Mucosa of stomach (tissue), 1 donor: ENCODE measurements at regions not wholly inside any gene's neighbourhood (a gene's known extent, or its start where the extent isn't known, plus 50 kb on each side); places are given as distances from the start of the nearest gene placed in this dataset.

ENCODE experiments used
- H3K27me3 ChIP-seq: one replicate; pipeline ENCODE4 v1.7.0; 2013; ENCODE audit warnings: mild to moderate bottlenecking, low read length; ENCODE audit not compliant: control insufficient read depth, insufficient read depth
- H3K36me3 ChIP-seq: one replicate; pipeline ENCODE4 v1.7.0; 2013; ENCODE audit warnings: low read length; ENCODE audit not compliant: control insufficient read depth, insufficient read depth
- H3K4me1 ChIP-seq: one replicate; pipeline ENCODE4 v1.7.0; 2013; ENCODE audit warnings: mild to moderate bottlenecking, low read length; ENCODE audit not compliant: control insufficient read depth, insufficient read depth
- H3K4me3 ChIP-seq: one replicate; pipeline ENCODE4 v1.7.0; 2013; ENCODE audit warnings: low read length
- H3K9ac ChIP-seq: one replicate; pipeline ENCODE4 v1.7.0; 2013; ENCODE audit warnings: mild to moderate bottlenecking, low read length, moderate library complexity
- H3K9me3 ChIP-seq: one replicate; pipeline ENCODE4 v1.7.0; 2013; ENCODE audit warnings: mild to moderate bottlenecking, low read length, moderate library complexity; ENCODE audit not compliant: control insufficient read depth
- donor health status: Pancreatic carcinoma.

DNA sequence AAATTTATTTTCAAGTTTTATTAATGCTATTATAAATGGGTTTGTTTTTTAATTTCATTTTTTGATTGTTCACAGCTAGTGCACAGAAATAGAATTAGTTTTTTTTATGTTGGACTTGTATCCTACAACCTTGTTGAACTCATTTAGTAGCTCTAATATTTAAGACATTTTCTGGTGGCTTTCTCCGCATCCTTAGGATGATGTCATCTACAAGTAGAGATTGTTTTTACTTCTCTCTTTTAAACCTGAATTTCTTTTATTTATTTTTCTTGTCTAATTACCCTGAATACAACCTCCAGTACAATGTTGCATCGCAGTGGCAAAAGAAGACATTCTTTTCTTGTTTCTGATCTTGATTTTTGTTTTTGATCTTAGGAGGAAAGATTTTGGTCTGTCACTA lies 142.6 kb upstream of the PRDM1 start:
- no peak overlapping the region for H3K9ac ChIP-seq
- no peaks in the 10 kb centered on the region for H3K9me3 ChIP-seq
- H3K36me3 ChIP-seq: no peaks in the 10 kb centered on the region
- no peak overlapping the region for H3K4me3 ChIP-seq
- no peaks in the 10 kb centered on the region for H3K27me3 ChIP-seq
- H3K4me1 ChIP-seq: no peaks in the 10 kb centered on the region

DNA sequence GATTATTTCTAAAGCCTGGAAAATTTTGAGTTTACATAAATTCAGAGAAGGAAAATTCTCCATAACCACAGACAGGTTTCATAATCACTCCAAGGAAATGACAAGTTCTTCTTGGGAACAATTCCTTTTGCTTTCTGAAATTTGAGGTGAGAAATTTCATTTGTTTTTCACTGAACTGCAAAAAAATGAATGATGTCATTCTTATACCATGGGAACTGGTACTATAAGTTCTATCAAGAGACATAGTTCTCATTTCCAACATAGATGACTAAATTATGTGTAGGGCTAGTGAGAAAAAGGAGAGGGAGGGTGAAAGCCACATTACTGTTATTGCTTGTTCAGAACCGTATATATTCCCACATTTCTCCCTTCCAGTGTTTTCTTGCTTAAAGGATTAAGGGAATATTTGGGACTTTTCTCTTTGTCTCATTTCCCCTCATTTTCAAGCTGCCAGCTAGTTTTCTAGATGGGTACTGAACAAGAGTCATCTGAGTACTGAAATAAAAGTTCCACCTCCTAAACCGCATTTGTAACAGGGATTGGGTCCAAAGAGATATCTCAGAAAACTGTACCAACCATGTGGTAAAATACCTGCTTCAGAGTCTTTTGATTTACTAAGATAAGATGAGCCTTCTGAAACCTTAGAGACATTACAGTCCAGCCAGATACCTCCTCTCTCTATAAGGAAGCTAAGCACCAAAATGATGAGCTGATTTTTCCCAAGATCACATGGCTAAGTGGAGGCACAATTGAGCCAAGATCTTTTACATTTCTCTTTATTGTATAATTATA lies 144.3 kb upstream of the PRDM1 start:
- no peaks in the 10 kb centered on the region for H3K4me1 ChIP-seq
- H3K9ac ChIP-seq: no peak overlapping the region
- no peaks in the 10 kb centered on the region for H3K27me3 ChIP-seq
- no peak overlapping the region for H3K4me3 ChIP-seq
- H3K9me3 ChIP-seq: no peaks in the 10 kb centered on the region
- H3K36me3 ChIP-seq: no peaks in the 10 kb centered on the region

DNA sequence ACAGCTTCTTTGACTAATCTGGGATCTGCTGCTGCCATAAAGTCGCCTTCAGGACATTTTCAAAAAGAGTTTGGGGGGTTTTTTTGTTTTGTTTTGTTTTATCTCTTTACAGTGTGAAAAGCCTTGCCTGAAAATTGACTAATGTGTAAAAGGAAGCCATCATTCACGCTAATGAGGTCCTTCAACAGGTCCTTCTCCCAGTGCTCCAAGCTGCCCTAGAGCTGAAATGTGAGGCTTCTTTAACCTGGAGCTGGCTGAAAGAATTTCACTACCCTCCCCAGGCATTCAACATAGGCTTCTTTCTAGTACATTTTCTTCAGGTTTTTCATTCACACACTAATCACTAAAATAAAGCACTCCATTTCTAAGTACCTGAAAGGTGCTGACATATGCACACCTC lies 145.1 kb upstream of the PRDM1 start:
- H3K27me3 ChIP-seq: no peaks in the 10 kb centered on the region
- H3K4me3 ChIP-seq: no peak overlapping the region
- H3K36me3 ChIP-seq: no peaks in the 10 kb centered on the region
- no peaks in the 10 kb centered on the region for H3K4me1 ChIP-seq
- no peaks in the 10 kb centered on the region for H3K9me3 ChIP-seq
- no peak overlapping the region for H3K9ac ChIP-seq

DNA sequence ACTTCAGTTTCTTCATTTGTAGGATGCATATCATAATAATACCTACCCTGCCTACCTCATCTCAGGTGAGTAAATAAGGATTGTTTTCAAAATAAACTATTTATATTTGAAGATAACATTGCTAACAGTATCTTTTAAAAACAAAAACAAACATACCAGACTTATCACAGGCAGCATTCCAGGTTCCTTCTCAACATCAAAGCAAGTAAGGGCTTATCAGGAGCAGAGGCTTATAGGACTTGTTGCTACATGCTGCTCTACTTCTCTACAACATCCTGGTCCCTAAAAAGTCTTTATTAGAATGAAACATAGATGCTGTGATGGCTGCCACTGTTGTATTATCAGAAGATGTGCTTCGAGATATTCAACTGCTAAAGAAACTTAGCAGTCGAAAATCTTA lies 149.2 kb upstream of the PRDM1 start:
- no peaks in the 10 kb centered on the region for H3K27me3 ChIP-seq
- H3K36me3 ChIP-seq: no peaks in the 10 kb centered on the region
- H3K9ac ChIP-seq: no peak overlapping the region
- H3K9me3 ChIP-seq: no peaks in the 10 kb centered on the region
- no peaks in the 10 kb centered on the region for H3K4me1 ChIP-seq
- H3K4me3 ChIP-seq: no peak overlapping the region

DNA sequence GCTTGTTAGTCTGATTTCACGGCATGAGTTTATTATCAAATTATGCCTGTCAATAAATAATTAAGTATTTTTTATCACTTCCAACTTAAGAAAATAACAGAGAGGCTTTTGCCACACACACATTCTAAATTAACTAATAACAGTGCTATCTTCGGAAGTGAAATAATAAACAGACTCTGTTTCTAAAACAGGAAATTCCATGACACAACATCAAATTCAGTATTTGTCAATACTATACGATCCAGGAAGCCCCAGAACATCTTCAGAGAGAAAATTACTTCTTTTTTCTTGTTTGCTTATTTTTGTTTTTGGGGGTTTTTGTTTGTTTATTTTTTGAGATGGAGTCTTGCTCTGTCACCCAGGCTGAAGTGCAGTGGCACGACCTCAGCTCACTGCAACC lies 150.7 kb upstream of the PRDM1 start:
- no peaks in the 10 kb centered on the region for H3K27me3 ChIP-seq
- no peak overlapping the region for H3K4me3 ChIP-seq
- no peaks in the 10 kb centered on the region for H3K9me3 ChIP-seq
- no peak overlapping the region for H3K9ac ChIP-seq
- H3K4me1 ChIP-seq: no peaks in the 10 kb centered on the region
- no peaks in the 10 kb centered on the region for H3K36me3 ChIP-seq

DNA sequence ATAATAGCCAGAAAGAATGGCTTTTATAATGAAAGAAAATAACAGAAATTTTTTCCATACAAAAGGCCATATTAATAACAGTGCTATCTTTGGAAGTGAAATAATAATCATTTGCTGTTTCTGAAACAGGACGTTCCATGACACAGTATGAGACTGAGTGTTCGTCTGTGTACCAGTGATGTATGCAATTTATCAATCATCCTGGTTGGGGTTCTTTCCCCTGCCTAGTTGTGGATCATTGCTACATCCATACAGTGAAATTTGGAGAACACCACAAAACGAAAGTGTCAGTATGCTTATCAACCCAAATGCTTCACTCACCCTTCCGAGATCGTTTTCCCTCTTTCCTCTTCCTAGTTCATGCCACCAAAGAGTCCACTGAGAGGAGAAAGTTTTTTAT lies 151.4 kb upstream of the PRDM1 start:
- no peak overlapping the region for H3K9ac ChIP-seq
- H3K4me3 ChIP-seq: no peak overlapping the region
- H3K36me3 ChIP-seq: no peaks in the 10 kb centered on the region
- H3K4me1 ChIP-seq: no peaks in the 10 kb centered on the region
- H3K9me3 ChIP-seq: no peaks in the 10 kb centered on the region
- H3K27me3 ChIP-seq: no peaks in the 10 kb centered on the region

DNA sequence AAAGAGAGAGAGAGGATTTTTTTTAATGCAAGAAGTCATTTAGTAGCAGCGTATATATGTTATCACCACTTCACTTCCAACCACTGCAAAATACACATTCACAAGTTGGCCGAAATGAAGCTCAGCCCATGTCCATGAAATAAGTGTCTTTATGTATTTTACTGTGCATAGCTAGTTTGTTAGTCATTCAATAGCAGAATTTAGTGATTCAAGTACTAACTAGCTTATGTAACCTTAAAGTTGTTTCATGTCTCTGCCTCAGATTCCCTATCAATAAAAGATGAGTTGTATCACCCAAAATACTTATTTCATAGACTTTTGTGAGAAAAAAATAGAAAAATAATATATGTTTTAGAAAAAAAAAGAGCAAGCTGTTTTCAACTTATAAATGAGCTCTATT lies 153.7 kb upstream of the PRDM1 start:
- H3K27me3 ChIP-seq: no peaks in the 10 kb centered on the region
- H3K9me3 ChIP-seq: no peaks in the 10 kb centered on the region
- H3K4me3 ChIP-seq: no peak overlapping the region
- H3K9ac ChIP-seq: no peak overlapping the region
- H3K36me3 ChIP-seq: no peaks in the 10 kb centered on the region
- no peaks in the 10 kb centered on the region for H3K4me1 ChIP-seq

DNA sequence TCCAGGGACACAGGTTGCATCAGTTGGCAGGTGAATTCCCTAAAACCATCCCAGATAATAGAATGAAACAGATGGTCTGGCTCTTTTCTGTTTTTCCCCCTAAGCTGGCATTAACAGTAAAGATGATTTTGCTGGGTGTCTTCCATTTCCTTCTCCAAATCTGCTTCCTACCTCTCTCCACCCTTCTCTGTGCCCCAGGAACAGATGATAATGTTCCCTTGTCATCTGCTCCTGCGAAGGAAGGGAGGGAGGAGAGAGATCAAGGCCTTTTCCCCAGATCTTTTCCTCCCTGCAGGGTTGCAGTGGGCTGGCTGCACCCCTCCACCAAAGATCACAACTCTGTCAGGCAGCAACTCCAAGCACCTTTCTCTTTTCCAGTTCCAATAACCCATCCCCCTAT lies 156.5 kb upstream of the PRDM1 start:
- Histone ChIP-seq H3K4me1 (no peaks in the 10 kb centered on the region), H3K36me3 (no peaks in the 10 kb centered on the region), H3K27me3 (no peaks in the 10 kb centered on the region), H3K9ac (no peak overlapping the region), H3K9me3 (no peaks in the 10 kb centered on the region), H3K4me3 (no peak overlapping the region)

DNA sequence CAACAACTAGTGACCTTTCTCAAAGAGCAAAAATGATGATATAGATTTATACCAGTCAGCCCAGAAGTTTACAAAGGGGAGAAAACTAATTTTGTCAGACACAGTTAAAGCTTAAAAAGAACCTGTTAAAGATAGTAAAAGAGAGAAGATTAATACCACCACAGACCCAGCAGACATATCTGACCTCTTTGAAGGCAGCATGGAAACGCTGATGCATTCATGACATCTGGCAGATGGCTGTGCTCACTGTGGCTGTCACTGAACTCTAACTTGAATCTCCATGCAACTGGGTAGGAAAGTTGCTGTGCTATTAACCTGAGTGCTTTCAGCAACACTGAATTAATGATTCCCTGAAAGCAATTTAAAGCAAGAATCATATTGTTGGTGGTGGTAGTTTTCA lies 159.8 kb upstream of the PRDM1 start:
- Histone ChIP-seq H3K9ac (no peak overlapping the region), H3K36me3 (no peaks in the 10 kb centered on the region), H3K9me3 (no peaks in the 10 kb centered on the region), H3K27me3 (no peaks in the 10 kb centered on the region), H3K4me3 (no peak overlapping the region), H3K4me1 (no peaks in the 10 kb centered on the region)

DNA sequence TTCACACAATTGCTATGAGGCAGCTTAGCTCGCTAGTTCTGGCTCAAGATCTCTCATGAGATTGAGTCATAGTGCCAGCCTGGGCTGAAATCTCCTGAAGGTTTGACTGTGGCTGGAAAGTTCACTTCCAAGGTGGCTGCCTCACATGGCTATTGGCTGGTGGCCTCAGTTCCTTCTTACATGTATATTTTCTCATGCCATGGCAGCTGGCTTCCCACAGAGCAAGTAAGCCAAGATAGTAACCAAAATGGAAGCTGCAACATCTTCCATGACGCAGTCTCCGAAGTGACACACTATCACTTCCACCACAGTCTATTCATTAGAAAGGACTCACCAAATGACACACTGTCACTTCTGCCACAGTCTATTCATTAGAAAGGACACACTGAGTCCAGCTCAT lies 160.4 kb upstream of the PRDM1 start:
- H3K4me3 ChIP-seq: no peak overlapping the region
- H3K4me1 ChIP-seq: no peaks in the 10 kb centered on the region
- no peaks in the 10 kb centered on the region for H3K9me3 ChIP-seq
- no peak overlapping the region for H3K9ac ChIP-seq
- H3K27me3 ChIP-seq: no peaks in the 10 kb centered on the region
- no peaks in the 10 kb centered on the region for H3K36me3 ChIP-seq

DNA sequence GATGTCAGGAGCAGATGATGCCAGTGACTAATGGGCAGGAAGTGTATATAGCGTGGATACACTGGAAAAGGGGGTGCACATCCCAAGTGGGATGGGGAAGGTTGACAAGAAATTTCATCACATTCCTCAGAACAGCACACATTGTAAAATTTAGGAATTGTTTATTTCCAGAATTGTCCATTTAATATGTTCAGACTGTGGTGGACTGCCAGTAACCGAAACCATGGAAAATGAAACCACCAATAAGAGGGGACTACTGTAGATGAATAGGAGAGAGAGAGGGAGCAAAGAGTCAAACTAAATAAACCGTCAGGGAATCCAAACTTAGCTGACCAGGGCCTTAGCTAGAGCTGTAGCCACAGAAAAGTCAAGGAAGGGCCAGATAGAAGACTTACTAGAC lies 164.4 kb upstream of the PRDM1 start:
- Histone ChIP-seq H3K4me1 (no peaks in the 10 kb centered on the region), H3K27me3 (no peaks in the 10 kb centered on the region), H3K9ac (no peak overlapping the region), H3K36me3 (no peaks in the 10 kb centered on the region), H3K9me3 (no peaks in the 10 kb centered on the region), H3K4me3 (no peak overlapping the region)

DNA sequence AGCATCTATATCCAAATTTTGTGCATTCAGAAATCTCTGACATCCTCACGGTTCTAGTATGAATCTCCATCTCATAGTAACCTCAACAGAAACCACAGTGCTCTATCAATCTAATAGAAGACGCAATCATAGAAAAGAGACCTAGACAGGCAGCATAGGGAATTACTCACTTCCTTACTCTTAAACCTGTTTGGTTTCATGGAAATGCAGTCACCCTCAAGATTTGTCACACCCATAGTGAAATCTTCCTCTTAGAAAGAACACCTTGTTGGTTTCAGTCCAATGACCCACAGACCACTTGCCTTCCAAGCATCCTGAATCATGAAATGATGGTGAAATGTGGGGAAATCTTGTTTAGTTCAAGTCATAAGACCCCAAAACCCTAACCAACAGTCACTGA lies 166.1 kb upstream of the PRDM1 start:
- no peak overlapping the region for H3K4me3 ChIP-seq
- H3K36me3 ChIP-seq: no peaks in the 10 kb centered on the region
- H3K27me3 ChIP-seq: no peaks in the 10 kb centered on the region
- H3K9ac ChIP-seq: no peak overlapping the region
- H3K4me1 ChIP-seq: no peaks in the 10 kb centered on the region
- H3K9me3 ChIP-seq: no peaks in the 10 kb centered on the region
